ENCODE measurements at regions not wholly inside any gene's neighbourhood (a gene's known extent, or its start where the extent isn't known, plus 50 kb on each side); places are given as distances from the start of the nearest gene placed in this dataset.
"Not testable (repeated sequence)": the region's sequence is repeated elsewhere in the genome, so short reads cannot be mapped to it uniquely, and the experiment has no call there.

- DNase-seq (ENCODE audit: insufficient read length, low spot score) (no peak), FAIRE-seq (no peak)
- TF ChIP-seq POLR2A (IDR thresholded peaks at IDR 0.05; ENCODE audit: low read depth, low read length): no peak
These were observed 286.0 kb upstream of the SUCLG2 start for GRCh38 chr3:67940210-67940952.

GRCh38 chr3:67937498-67938118 lies 283.2 kb upstream of the SUCLG2 start:
- no peak for FAIRE-seq
- no peak for DNase-seq (ENCODE audit: insufficient read length, low spot score)
- TF ChIP-seq POLR2A (IDR thresholded peaks at IDR 0.05; ENCODE audit: low read depth, low read length): no peak

GRCh38 chr3:67930394-67930793 lies 276.0 kb upstream of the SUCLG2 start:
- DNase-seq (ENCODE audit: insufficient read length, low spot score); FAIRE-seq: not testable (repeated sequence)

GRCh38 chr3:67923796-67924195 lies 269.4 kb upstream of the SUCLG2 start:
- no peak for DNase-seq (ENCODE audit: insufficient read length, low spot score)
- no peak for FAIRE-seq
- no peak for TF ChIP-seq POLR2A (IDR thresholded peaks at IDR 0.05; ENCODE audit: low read depth, low read length)

GRCh38 chr3:67920969-67921368 lies 266.6 kb upstream of the SUCLG2 start:
- FAIRE-seq (no peak), DNase-seq (ENCODE audit: insufficient read length, low spot score) (no peak)
- TF ChIP-seq POLR2A (IDR thresholded peaks at IDR 0.05; ENCODE audit: low read depth, low read length): no peak

- FAIRE-seq (no peak), DNase-seq (ENCODE audit: insufficient read length, low spot score) (no peak)
- TF ChIP-seq POLR2A (IDR thresholded peaks at IDR 0.05; ENCODE audit: low read depth, low read length): no peak
These were observed 265.9 kb upstream of the SUCLG2 start for GRCh38 chr3:67920311-67920710.

GRCh38 chr3:67916353-67916752 lies 261.9 kb upstream of the SUCLG2 start:
- TF ChIP-seq POLR2A (IDR thresholded peaks at IDR 0.05; ENCODE audit: low read depth, low read length): no peak
- no peak for DNase-seq (ENCODE audit: insufficient read length, low spot score)
- FAIRE-seq: no peak

GRCh38 chr3:67907735-67908134 lies 253.3 kb upstream of the SUCLG2 start:
- FAIRE-seq (no peak), DNase-seq (ENCODE audit: insufficient read length, low spot score) (no peak)
- TF ChIP-seq POLR2A (IDR thresholded peaks at IDR 0.05; ENCODE audit: low read depth, low read length): no peak

GRCh38 chr3:67906261-67906660 lies 251.8 kb upstream of the SUCLG2 start:
- no peak for FAIRE-seq
- no peak for TF ChIP-seq POLR2A (IDR thresholded peaks at IDR 0.05; ENCODE audit: low read depth, low read length)
- no peak for DNase-seq (ENCODE audit: insufficient read length, low spot score)

GRCh38 chr3:67901681-67902080 lies 247.3 kb upstream of the SUCLG2 start:
- FAIRE-seq (no peak), DNase-seq (ENCODE audit: insufficient read length, low spot score) (no peak)
- TF ChIP-seq POLR2A (IDR thresholded peaks at IDR 0.05; ENCODE audit: low read depth, low read length): no peak

- no peak for FAIRE-seq
- no peak for DNase-seq (ENCODE audit: insufficient read length, low spot score)
- TF ChIP-seq POLR2A (IDR thresholded peaks at IDR 0.05; ENCODE audit: low read depth, low read length): no peak
These were observed 244.5 kb upstream of the SUCLG2 start for GRCh38 chr3:67898916-67899315.

GRCh38 chr3:67897351-67898336 lies 243.2 kb upstream of the SUCLG2 start:
- TF ChIP-seq POLR2A (IDR thresholded peaks at IDR 0.05; ENCODE audit: low read depth, low read length): no peak
- no peak for DNase-seq (ENCODE audit: insufficient read length, low spot score)
- no peak for FAIRE-seq

GRCh38 chr3:67896130-67896529 lies 241.7 kb upstream of the SUCLG2 start:
- FAIRE-seq (no peak), DNase-seq (ENCODE audit: insufficient read length, low spot score) (no peak)
- TF ChIP-seq POLR2A (IDR thresholded peaks at IDR 0.05; ENCODE audit: low read depth, low read length): no peak

GRCh38 chr3:67894510-67894909 lies 240.1 kb upstream of the SUCLG2 start:
- TF ChIP-seq POLR2A (IDR thresholded peaks at IDR 0.05; ENCODE audit: low read depth, low read length): no peak
- no peak for DNase-seq (ENCODE audit: insufficient read length, low spot score)
- FAIRE-seq: no peak
